Heart right ventricle (tissue), 16 donors: ENCODE measurements at regions not wholly inside any gene's neighbourhood (a gene's known extent, or its start where the extent isn't known, plus 50 kb on each side); places are given as distances from the start of the nearest gene placed in this dataset.

ENCODE experiments used
- ATAC-seq, 8 donors: fragments of 200-7000 bp; cut with Tn5 transposase; one replicate each; pipeline ENCODE4 v1.9.1; 2020; ENCODE audit warnings: mild to moderate bottlenecking in 8 of 8, moderate library complexity in 8 of 8, moderate number of reproducible peaks in 1 of 8
- DNase-seq, 2 donors: peaks; one replicate each; pipeline ENCODE4 v3.0.0-alpha.2; 2020
- H3K27ac ChIP-seq, 10 donors: fragments of 200-600 bp; sonication (generic) in 2 of 10; one replicate each; pipeline versions ENCODE4 v1.5.0 to v1.8.0; 2020 to 2022; ENCODE audit warnings: mild to moderate bottlenecking in 3 of 10
- H3K27me3 ChIP-seq, 7 donors: fragments of 200-600 bp; one replicate each; pipeline ENCODE4 v1.8.0; 2021 to 2022; ENCODE audit warnings: mild to moderate bottlenecking in 2 of 7
- H3K36me3 ChIP-seq, 9 donors: fragments of 200-600 bp; sonication (generic) in 1 of 9; one replicate each; pipeline versions ENCODE4 v1.5.0 to v1.8.0; 2020 to 2022; ENCODE audit warnings: mild to moderate bottlenecking in 2 of 9
- H3K4me1 ChIP-seq, 9 donors: fragments of 200-600 bp; sonication (generic) in 1 of 9; one replicate each; pipeline versions ENCODE4 v1.5.0 to v1.8.0; 2020 to 2022; ENCODE audit warnings: mild to moderate bottlenecking in 4 of 9
- H3K4me3 ChIP-seq, 10 donors: fragments of 200-600 bp; sonication (generic) in 2 of 10; one replicate each; pipeline versions ENCODE4 v1.5.0 to v1.8.0; 2020 to 2022; ENCODE audit warnings: mild to moderate bottlenecking in 7 of 10, moderate library complexity in 2 of 10
- H3K9me3 ChIP-seq, 11 donors: fragments of 200-600 bp in 10 of 11; sonication (generic) in 2 of 11; one replicate each; pipeline versions ENCODE4 v1.5.0 to v1.8.0; 2013 to 2022; ENCODE audit warnings: mild to moderate bottlenecking in 2 of 11, control low read depth in 1 of 11, moderate library complexity in 1 of 11
- WGBS, 2 donors: extraction: QIAGEN DNeasy Blood & Tissue Kit; methylation state at CpG; one replicate each; pipeline ENCODE4 v1.1.7; 2013; ENCODE audit warnings: inconsistent platforms in 1 of 2; 5-methylcytosine and 5-hydroxymethylcytosine counted together
- intact Hi-C, 10 donors: fragments of 100-400 bp; cut with DNase I; formaldehyde crosslinking; loops; one replicate each; pipeline versions ENCODE4 v1.11.1 to v1.14.2; 2022
- TF ChIP-seq, protein P1 (sequence below), 9 donors: fragments of 200-600 bp; sonication (generic) in 2 of 9; IDR thresholded peaks; one replicate each; pipeline versions ENCODE4 v1.5.0 to v1.8.0; 2021 to 2022; ENCODE audit warnings: antibody characterized with exemption in 9 of 9, mild to moderate bottlenecking in 5 of 9, moderate library complexity in 1 of 9
- donor health status: Arrhythmogenic right ventricular cardiomyopathy.
- donor health status: ischemic (EF 13 %, LVEDD 7.1; RV severe dilation, severe dysfunction).
- donor health status: healthy with polysubstance abuse.
- donor health status: DM: no; HTN: yes; CAD: no.
- donor health status: DM: no; HTN: no; CAD: no.
- donor health status: ischemic (EF 25% LVEDD 6.9; RV normal size, moderate dysfunction).
- donor health status: ischemic (EF 25% LVEDD 5.7; RV mildly dilated, moderate dysfunction).
- donor health status: healthy.
- donor health status: DM: yes; HTN: yes; CAD: no.
- donor health status: Ischemic cardiomyopathy.
- donor health status: ischemic (EF 35%, LVEDD 5.7; RV mildly dilated, moderate dysfunction).
- donor health status: nonischemic (EF 11% LVEDD 7.7; RV severe dilation, severe dysfunction).
- donor health status: DM: yes; HTN: yes; CAD: no.
- donor health status: PGD.
- donor health status: ischemic (EF 29% LVEDD 5.4; RV normal size, mild dysfunction).
- donor health status: nonischemic (EF 23%, LVEDD 6.1; RV moderate dilation, normal function).

DNA sequence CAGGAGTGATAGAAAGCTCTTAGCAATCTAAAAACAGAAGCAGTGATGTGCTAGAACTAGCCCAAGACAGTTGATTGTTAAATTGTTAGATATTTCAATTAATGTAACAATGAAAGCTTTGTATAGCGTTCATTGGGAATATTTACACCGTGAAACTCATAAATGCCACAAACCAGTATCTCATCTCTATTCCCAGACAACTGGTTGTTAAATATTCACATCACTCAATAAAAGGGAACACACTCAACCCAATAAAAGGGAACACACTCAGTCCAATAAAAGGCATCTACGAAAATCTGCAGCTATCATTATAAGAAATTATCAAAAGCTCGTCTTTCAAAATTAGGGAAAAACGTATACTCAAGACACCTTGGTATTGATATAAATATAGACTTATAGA, 270.9 kb downstream of the CYLC2 start:
- H3K27me3 ChIP-seq, result no peaks in the 10 kb centered on the region
- H3K9me3 ChIP-seq, result peaks cover 0 to 26% (median 1%) of the 10 kb centered on the region in 11 donors
- H3K4me1 ChIP-seq, result no peaks in the 10 kb centered on the region
- intact Hi-C loops, result no loop called here
- no peak for DNase-seq
- 81 to 83% methylated on average over 5 of the region's 5 CpGs for WGBS, 2 donors
- no peaks in the 10 kb centered on the region for H3K36me3 ChIP-seq
- ATAC-seq, result no peak
- no peak overlapping the region for H3K27ac ChIP-seq
- TF ChIP-seq, protein P1, sequence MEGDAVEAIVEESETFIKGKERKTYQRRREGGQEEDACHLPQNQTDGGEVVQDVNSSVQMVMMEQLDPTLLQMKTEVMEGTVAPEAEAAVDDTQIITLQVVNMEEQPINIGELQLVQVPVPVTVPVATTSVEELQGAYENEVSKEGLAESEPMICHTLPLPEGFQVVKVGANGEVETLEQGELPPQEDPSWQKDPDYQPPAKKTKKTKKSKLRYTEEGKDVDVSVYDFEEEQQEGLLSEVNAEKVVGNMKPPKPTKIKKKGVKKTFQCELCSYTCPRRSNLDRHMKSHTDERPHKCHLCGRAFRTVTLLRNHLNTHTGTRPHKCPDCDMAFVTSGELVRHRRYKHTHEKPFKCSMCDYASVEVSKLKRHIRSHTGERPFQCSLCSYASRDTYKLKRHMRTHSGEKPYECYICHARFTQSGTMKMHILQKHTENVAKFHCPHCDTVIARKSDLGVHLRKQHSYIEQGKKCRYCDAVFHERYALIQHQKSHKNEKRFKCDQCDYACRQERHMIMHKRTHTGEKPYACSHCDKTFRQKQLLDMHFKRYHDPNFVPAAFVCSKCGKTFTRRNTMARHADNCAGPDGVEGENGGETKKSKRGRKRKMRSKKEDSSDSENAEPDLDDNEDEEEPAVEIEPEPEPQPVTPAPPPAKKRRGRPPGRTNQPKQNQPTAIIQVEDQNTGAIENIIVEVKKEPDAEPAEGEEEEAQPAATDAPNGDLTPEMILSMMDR (IDR thresholded peaks at IDR 0.05), result no peak
- H3K4me3 ChIP-seq, result no peak overlapping the region

DNA sequence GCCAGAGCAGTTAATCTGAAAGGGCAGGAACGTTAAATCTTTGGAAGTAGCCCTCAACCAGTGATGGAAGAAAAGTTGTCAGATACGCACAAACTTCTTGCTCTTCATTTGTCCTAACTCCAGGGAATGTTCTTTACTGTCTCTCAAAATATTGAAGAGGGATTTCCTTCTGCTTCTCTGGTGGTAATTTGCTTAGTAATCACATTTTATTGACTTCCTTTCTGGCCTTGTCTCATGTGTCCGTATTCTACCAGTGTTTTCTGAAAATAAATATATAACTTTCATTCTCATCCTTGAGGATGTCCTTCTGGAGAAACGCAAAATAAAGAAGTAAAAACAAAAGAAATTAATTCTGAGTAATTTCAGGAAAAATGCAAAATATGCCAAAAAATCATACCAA, 282.1 kb downstream of the CYLC2 start:
- WGBS, 2 donors, result 64 to 75% methylated on average over 4 of the region's 4 CpGs

DNA sequence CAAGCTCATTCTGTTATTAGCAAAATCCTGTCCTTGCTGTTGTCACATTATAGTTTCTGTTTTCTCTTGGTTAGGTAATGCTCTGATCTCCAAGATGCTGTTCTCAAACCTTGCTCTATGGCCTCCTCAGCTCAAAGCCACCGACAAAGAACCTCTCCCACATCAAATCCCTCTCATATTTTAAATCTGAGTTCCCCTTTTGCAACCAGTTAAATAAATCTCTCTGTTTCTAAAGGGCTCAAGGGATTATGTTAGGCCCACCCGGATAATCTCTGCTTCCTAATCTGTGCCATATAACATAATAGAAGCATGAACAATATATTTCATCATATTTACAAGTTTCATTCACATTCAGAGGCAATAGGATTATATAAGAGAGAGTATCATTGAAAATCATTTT, 286.0 kb downstream of the CYLC2 start:
- H3K4me3 ChIP-seq, result no peak overlapping the region
- intact Hi-C loops, result no loop called here
- H3K4me1 ChIP-seq, result no peaks in the 10 kb centered on the region
- no peaks in the 10 kb centered on the region for H3K27me3 ChIP-seq
- no peak for ATAC-seq
- 73 to 80% methylated on average over 2 of the region's 2 CpGs for WGBS, 2 donors
- H3K36me3 ChIP-seq, result no peaks in the 10 kb centered on the region
- TF ChIP-seq, protein P1 (IDR thresholded peaks at IDR 0.05), result no peak
- H3K9me3 ChIP-seq, result peaks cover 0 to 4% (median 0%) of the 10 kb centered on the region in 11 donors
- H3K27ac ChIP-seq, result no peak overlapping the region
- DNase-seq, result no peak

More for the DNA sequence above, 282.1 kb downstream of the CYLC2 start:
- intact Hi-C loops, result no loop called here
- Histone ChIP-seq H3K9me3 (peaks cover 0 to 17% (median 3%) of the 10 kb centered on the region in 11 donors), H3K36me3 (no peaks in the 10 kb centered on the region), H3K4me1 (no peaks in the 10 kb centered on the region), H3K27me3 (no peaks in the 10 kb centered on the region), H3K4me3 (no peak overlapping the region), H3K27ac (no peak overlapping the region)
- DNase-seq, result no peak
- TF ChIP-seq, protein P1 (IDR thresholded peaks at IDR 0.05), result no peak
- no peak for ATAC-seq

DNA sequence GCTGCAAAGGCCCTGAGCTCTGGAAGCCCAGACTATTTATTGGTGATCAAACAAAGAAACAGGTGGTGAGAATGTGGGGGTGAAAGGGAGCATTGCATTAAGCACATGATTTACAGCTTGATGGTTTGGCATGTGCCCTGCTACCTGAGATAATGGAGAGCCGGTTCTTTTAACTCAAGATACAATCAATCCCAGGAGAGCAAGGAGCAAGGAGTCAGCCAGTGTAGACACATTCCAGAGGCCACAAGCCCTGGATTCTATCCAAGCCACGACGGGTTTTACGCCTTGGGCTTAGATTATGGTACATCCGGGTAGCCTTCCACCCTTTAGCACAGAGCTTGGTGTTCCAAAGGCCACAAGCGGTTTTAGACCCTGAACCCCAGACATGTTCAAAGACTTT, 292.2 kb downstream of the CYLC2 start:
- Histone ChIP-seq H3K27me3 (no peaks in the 10 kb centered on the region), H3K36me3 (no peaks in the 10 kb centered on the region), H3K4me1 (no peaks in the 10 kb centered on the region), H3K27ac (no peak overlapping the region), H3K9me3 (peaks cover 0 to 12% (median 0%) of the 10 kb centered on the region in 11 donors), H3K4me3 (no peak overlapping the region)
- no peak for ATAC-seq
- TF ChIP-seq, protein P1 (IDR thresholded peaks at IDR 0.05), result no peak
- WGBS, 2 donors, result 65 to 71% methylated on average over 6 of the region's 6 CpGs
- no peak for DNase-seq
- intact Hi-C loops, result no loop called here
